A673 (cell line): ENCODE measurements at regions not wholly inside any gene's neighbourhood (a gene's known extent, or its start where the extent isn't known, plus 50 kb on each side); places are given as distances from the start of the nearest gene placed in this dataset.
A peak's percentile ranks its signal among the peaks of the same experiment; 100 is the strongest.

ENCODE experiments used
- BruUV-seq: library from RNA; stranded (reverse); fragments of 400-500 nt; replicated peaks from 2 replicates; lab custom pipeline; 2021; lab: Mats Ljungman, UMichigan
- CTCF ChIA-PET: fragments of 300-600 bp; sonication (Branson Sonifier 250); formaldehyde crosslinking; loops from one replicate; lab custom pipeline; 2022; ENCODE audit warnings: antibody characterized with exemption; lab: Charles Lee
- POLR2A ChIA-PET: fragments of 300-600 bp; sonication (Branson Sonifier 250); formaldehyde crosslinking; loops from one replicate; lab custom pipeline; 2022; ENCODE audit warnings: antibody characterized with exemption; ENCODE audit not compliant: low non-redundant PET; lab: Charles Lee
- DNase-seq: peaks from one replicate; pipeline ENCODE4 v3.0.0-alpha.2; 2015; ENCODE audit warnings: low spot score
- H3K27ac ChIP-seq: fragments of 200-600 bp; sonication (generic); 2 replicates; pipeline ENCODE4 v1.5.1; 2016; ENCODE audit warnings: mixed run types, low read depth, mild to moderate bottlenecking, mixed read lengths, antibody characterized with exemption, low read length; ENCODE audit not compliant: poor library complexity, severe bottlenecking
- H3K27me3 ChIP-seq: fragments of 200-600 bp; sonication (generic); replicated peaks from 2 replicates; pipeline ENCODE4 v1.6.1; 2017; ENCODE audit warnings: mixed run types, low read depth, mild to moderate bottlenecking, mixed read lengths, antibody characterized with exemption, low read length; ENCODE audit not compliant: insufficient read depth, poor library complexity
- H3K36me3 ChIP-seq: fragments of 200-600 bp; sonication (generic); 2 replicates; pipeline ENCODE4 v1.6.1; 2016; ENCODE audit warnings: mixed run types, mild to moderate bottlenecking, mixed read lengths, antibody characterized with exemption, low read length; ENCODE audit not compliant: insufficient read depth, poor library complexity, severe bottlenecking
- H3K4me1 ChIP-seq: fragments of 200-600 bp; sonication (generic); 2 replicates; pipeline ENCODE4 v1.6.1; 2017; ENCODE audit warnings: mixed run types, mild to moderate bottlenecking, mixed read lengths, antibody characterized with exemption, low read length; ENCODE audit not compliant: insufficient read depth, poor library complexity, severe bottlenecking
- H3K4me3 ChIP-seq: fragments of 200-600 bp; sonication (generic); 2 replicates; pipeline ENCODE4 v1.5.1; 2016; ENCODE audit warnings: low read depth, mixed run types, mild to moderate bottlenecking, mixed read lengths, low read length; ENCODE audit not compliant: poor library complexity, severe bottlenecking
- H3K9me3 ChIP-seq: fragments of 200-600 bp; sonication (generic); 2 replicates; pipeline ENCODE4 v1.6.1; 2016; ENCODE audit warnings: mixed run types, low read depth, mild to moderate bottlenecking, mixed read lengths, antibody characterized with exemption, low read length; ENCODE audit not compliant: poor library complexity, severe bottlenecking
- CTCF ChIP-seq: fragments of 300-800, 200-600 bp; sonication (generic); conservative IDR thresholded peaks from 2 replicates; pipeline ENCODE4 v1.5.1; 2017; ENCODE audit warnings: low read depth, mild to moderate bottlenecking, antibody characterized with exemption, low read length, moderate library complexity, mixed read lengths
- EZH2 ChIP-seq: fragments of 200-600 bp; sonication (generic); IDR thresholded peaks from 2 replicates; pipeline ENCODE4 v1.6.1; 2017; ENCODE audit warnings: borderline replicate concordance, low read depth, mild to moderate bottlenecking, mixed read lengths, antibody characterized with exemption, low read length; ENCODE audit not compliant: poor library complexity, severe bottlenecking
- intact Hi-C: fragments of 100-400 bp; cut with micrococcal nuclease; formaldehyde crosslinking; loops from one replicate; pipeline ENCODE4 v1.10.0; 2022; ENCODE audit not compliant: unreplicated experiment

GRCh38 chr12:42902001-42902400 is 312.5 kb upstream of the PRICKLE1 start:
- POLR2A ChIA-PET, result no interaction called here

GRCh38 chr12:42893803-42894202 is 304.3 kb upstream of the PRICKLE1 start:
- H3K4me1 ChIP-seq, result no peaks in the 10 kb centered on the region
- H3K9me3 ChIP-seq, result peaks cover 3% of the 10 kb centered on the region
- no TSS peak for BruUV-seq
- no peak for DNase-seq
- no peaks in the 10 kb centered on the region for H3K27me3 ChIP-seq
- CTCF ChIA-PET, result no interaction called here
- POLR2A ChIA-PET, result no interaction called here
- H3K27ac ChIP-seq, result no peak overlapping the region
- intact Hi-C loops, result no loop called here
- TF ChIP-seq CTCF, result no peak
- no peak for TF ChIP-seq EZH2
- H3K36me3 ChIP-seq, result no peaks in the 10 kb centered on the region
- H3K4me3 ChIP-seq, result no peak overlapping the region

More at GRCh38 chr12:42902001-42902400, 312.5 kb upstream of the PRICKLE1 start:
- Histone ChIP-seq H3K27me3 (no peaks in the 10 kb centered on the region), H3K36me3 (no peaks in the 10 kb centered on the region), H3K27ac (no peak overlapping the region), H3K4me3 (no peak overlapping the region), H3K4me1 (no peaks in the 10 kb centered on the region), H3K9me3 (no peaks in the 10 kb centered on the region)
- intact Hi-C loops, result no loop called here
- CTCF ChIA-PET, result no interaction called here
- DNase-seq, result no peak
- BruUV-seq, result no TSS peak
- no peak for TF ChIP-seq CTCF
- TF ChIP-seq EZH2, result no peak

- no TSS peak for BruUV-seq
- Histone ChIP-seq H3K4me1 (no peaks in the 10 kb centered on the region), H3K9me3 (peaks cover 5% of the 10 kb centered on the region), H3K27ac (no peak overlapping the region), H3K36me3 (no peaks in the 10 kb centered on the region), H3K27me3 (no peaks in the 10 kb centered on the region), H3K4me3 (no peak overlapping the region)
- POLR2A ChIA-PET, result no interaction called here
- intact Hi-C loops, result no loop called here
- TF ChIP-seq CTCF (no peak), EZH2 (no peak)
- peak; percentile 3 for DNase-seq
- CTCF ChIA-PET, result no interaction called here
These were observed 303.4 kb upstream of the PRICKLE1 start for GRCh38 chr12:42892702-42893551.
